HL-60 (cell line): ENCODE measurements at regions not wholly inside any gene's neighbourhood (a gene's known extent, or its start where the extent isn't known, plus 50 kb on each side); places are given as distances from the start of the nearest gene placed in this dataset.

Source experiments
- DNase-seq, 2 experiments: peaks; one replicate each; pipeline ENCODE4 v3.0.0-alpha.2; 2010 to 2020; ENCODE audit warnings: low read depth in 1 of 2, low spot score in 1 of 2
- H3K27ac ChIP-seq: fragments of 250-450 bp; sonication (Bioruptor Pico); replicated peaks from 2 replicates; pipeline ENCODE4 v1.5.1; 2020; ENCODE audit warnings: mild to moderate bottlenecking, moderate library complexity
- H3K27me3 ChIP-seq: fragments of 250-450 bp; sonication (Bioruptor Pico); 2 replicates; pipeline ENCODE4 v1.5.1; 2021; ENCODE audit warnings: mild to moderate bottlenecking, moderate library complexity; ENCODE audit not compliant: insufficient read depth, poor library complexity, severe bottlenecking
- H3K4me3 ChIP-seq: replicated peaks from 2 replicates; pipeline ENCODE4 v1.5.1; 2011; ENCODE audit warnings: mild to moderate bottlenecking, control low read depth, low read length; ENCODE audit not compliant: insufficient read depth
- CTCF ChIP-seq: IDR thresholded peaks from one replicate; pipeline ENCODE4 v1.5.1; 2011; ENCODE audit warnings: low read length, control low read depth, inconsistent platforms; ENCODE audit not compliant: insufficient read depth
- GABPA ChIP-seq: IDR thresholded peaks from 2 replicates; pipeline ENCODE4 v1.6.1; 2012; ENCODE audit warnings: low read depth
- POLR2AphosphoS5 ChIP-seq: IDR thresholded peaks from 2 replicates; pipeline ENCODE4 v1.6.1; 2012; ENCODE audit warnings: low read depth
- REST ChIP-seq: IDR thresholded peaks from 2 replicates; pipeline ENCODE4 v1.6.1; 2012; ENCODE audit warnings: low read depth; ENCODE audit not compliant: insufficient replicate concordance
- SPI1 ChIP-seq: IDR thresholded peaks from 2 replicates; pipeline ENCODE4 v1.6.1; 2012; ENCODE audit warnings: low read depth, mild to moderate bottlenecking, borderline replicate concordance

- DNase-seq, result no peak
- Histone ChIP-seq H3K4me3 (no peak overlapping the region), H3K27ac (no peak overlapping the region), H3K27me3 (no peaks in the 10 kb centered on the region)
- TF ChIP-seq SPI1 (no peak), CTCF (no peak), POLR2AphosphoS5 (no peak), REST (no peak), GABPA (no peak)
Observed at GRCh38 chr12:115474539-115475353, 790.8 kb upstream of the TBX3 start.

GRCh38 chr12:115473257-115473956 lies 789.4 kb upstream of the TBX3 start:
- no peaks in the 10 kb centered on the region for H3K27me3 ChIP-seq
- no peak overlapping the region for H3K4me3 ChIP-seq
- TF ChIP-seq REST (no peak), CTCF (no peak), POLR2AphosphoS5 (no peak)
- H3K27ac ChIP-seq, result no peak overlapping the region
- no peak for DNase-seq

- no peak for DNase-seq
- no peaks in the 10 kb centered on the region for H3K27me3 ChIP-seq
- H3K4me3 ChIP-seq, result no peak overlapping the region
- no peak overlapping the region for H3K27ac ChIP-seq
- TF ChIP-seq REST (no peak), GABPA (no peak), SPI1 (no peak), POLR2AphosphoS5 (no peak), CTCF (no peak)
Observed at GRCh38 chr12:115472852-115473251, 788.9 kb upstream of the TBX3 start.
